HEK293T (cell line): ENCODE measurements at regions not wholly inside any gene's neighbourhood (a gene's known extent, or its start where the extent isn't known, plus 50 kb on each side); places are given as distances from the start of the nearest gene placed in this dataset.

Source experiments
- CTCF ChIA-PET: fragments of 350-600 bp; formaldehyde crosslinking; extraction: SDS; loops from one replicate; lab custom pipeline; 2021; ENCODE audit warnings: antibody characterized with exemption, inconsistent platforms; lab: Yijun Ruan, JAX
- POLR2A ChIA-PET: fragments of 350-600 bp; formaldehyde crosslinking; extraction: SDS; loops from one replicate; lab custom pipeline; 2020; ENCODE audit warnings: antibody characterized with exemption, inconsistent platforms; lab: Yijun Ruan, JAX
- DNase-seq: peaks from one replicate; pipeline ENCODE4 v3.0.0; 2012; ENCODE audit warnings: mixed read lengths; ENCODE audit errors: extremely low spot score
- ARNT ChIP-seq: fragments of 450-650 bp; IDR thresholded peaks from 2 replicates; pipeline ENCODE4 v1.6.1; 2017; ENCODE audit warnings: mild to moderate bottlenecking
- BHLHE40 ChIP-seq: fragments of 450-650 bp; IDR thresholded peaks from 2 replicates; pipeline ENCODE4 v1.6.1; 2016; ENCODE audit warnings: mild to moderate bottlenecking, moderate library complexity, borderline replicate concordance
- CTBP1 ChIP-seq: fragments of 450-650 bp; IDR thresholded peaks from 2 replicates; pipeline ENCODE4 v1.6.1; 2016; ENCODE audit warnings: borderline replicate concordance
- ELF4 ChIP-seq: fragments of 450-650 bp; IDR thresholded peaks from 2 replicates; pipeline ENCODE4 v1.6.1; 2017; ENCODE audit warnings: antibody characterized with exemption
- FOXA1 ChIP-seq: fragments of 450-650 bp; IDR thresholded peaks from 2 replicates; pipeline ENCODE4 v1.6.1; 2016; ENCODE audit warnings: mild to moderate bottlenecking
- FOXK2 ChIP-seq: fragments of 450-650 bp; IDR thresholded peaks from 2 replicates; pipeline ENCODE4 v1.6.1; 2016; ENCODE audit warnings: mild to moderate bottlenecking
- FOXM1 ChIP-seq: fragments of 450-650 bp; IDR thresholded peaks from 2 replicates; pipeline ENCODE4 v1.6.1; 2017; ENCODE audit warnings: mild to moderate bottlenecking, borderline replicate concordance
- HDGF ChIP-seq: fragments of 450-650 bp; IDR thresholded peaks from 2 replicates; pipeline ENCODE4 v1.6.1; 2017; ENCODE audit warnings: antibody characterized with exemption, borderline replicate concordance
- L3MBTL2 ChIP-seq: fragments of 450-650 bp; conservative IDR thresholded peaks from 2 replicates; pipeline ENCODE4 v1.6.1; 2016; ENCODE audit warnings: mild to moderate bottlenecking
- LEF1 ChIP-seq: fragments of 450-650 bp; IDR thresholded peaks from 2 replicates; pipeline ENCODE4 v1.6.1; 2017; ENCODE audit warnings: mild to moderate bottlenecking, borderline replicate concordance
- NFRKB ChIP-seq: fragments of 450-650 bp; IDR thresholded peaks from 2 replicates; pipeline ENCODE4 v1.6.1; 2016; ENCODE audit warnings: mild to moderate bottlenecking, moderate library complexity
- PKNOX1 ChIP-seq: fragments of 450-650 bp; IDR thresholded peaks from 2 replicates; pipeline ENCODE4 v1.6.1; 2016
- SP1 ChIP-seq: fragments of 450-650 bp; IDR thresholded peaks from 2 replicates; pipeline ENCODE4 v1.6.1; 2017
- SUZ12 ChIP-seq: fragments of 450-650 bp; IDR thresholded peaks from 2 replicates; pipeline ENCODE4 v1.6.1; 2016; ENCODE audit warnings: mild to moderate bottlenecking
- TARDBP ChIP-seq: fragments of 450-650 bp; IDR thresholded peaks from 2 replicates; pipeline ENCODE4 v1.6.1; 2016
- ZNF384 ChIP-seq: fragments of 450-650 bp; IDR thresholded peaks from 2 replicates; pipeline ENCODE4 v1.6.1; 2016

- no peak for DNase-seq
- ChIA-PET CTCF (no interaction called here), POLR2A (no interaction called here)
- TF ChIP-seq TARDBP (no peak), FOXM1 (no peak), SUZ12 (no peak), PKNOX1 (no peak), SP1 (no peak), ZNF384 (no peak), ARNT (no peak), ELF4 (no peak), NFRKB (no peak), LEF1 (no peak), BHLHE40 (no peak), HDGF (no peak), FOXK2 (no peak), L3MBTL2 (no peak), FOXA1 (no peak)
Observed at GRCh38 chr9:119727988-119728387, 358.8 kb upstream of the BRINP1 start.

GRCh38 chr9:119726035-119726434, 356.8 kb upstream of the BRINP1 start:
- TF ChIP-seq ELF4: no peak
- TF ChIP-seq FOXK2: no peak
- TF ChIP-seq PKNOX1: no peak
- no peak for TF ChIP-seq SUZ12
- POLR2A ChIA-PET: no interaction called here
- CTCF ChIA-PET: no interaction called here
- no peak for DNase-seq

DNA sequence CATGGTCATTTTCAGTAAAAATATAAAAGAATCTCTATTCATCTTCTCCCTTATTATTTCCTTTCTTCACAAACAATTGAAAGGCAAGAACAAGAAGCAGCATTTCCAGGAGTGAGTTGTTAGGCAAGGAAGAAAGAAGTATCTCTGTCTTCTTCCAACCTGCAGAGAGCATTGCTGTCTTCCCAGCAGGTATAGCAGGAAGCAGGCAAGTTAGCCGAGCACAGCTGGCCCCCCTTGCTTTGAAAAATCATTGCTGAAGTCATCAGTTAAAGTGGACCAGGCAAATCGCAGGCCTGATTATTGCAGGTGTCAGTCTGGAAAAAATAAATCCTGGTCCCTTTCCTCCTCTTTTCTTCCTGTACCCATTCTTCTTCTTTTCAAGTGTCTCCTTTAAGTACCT, 353.1 kb upstream of the BRINP1 start:
- POLR2A ChIA-PET: no interaction called here
- CTCF ChIA-PET: no interaction called here
- no peak for TF ChIP-seq HDGF
- TF ChIP-seq PKNOX1: no peak
- no peak for TF ChIP-seq SP1
- TF ChIP-seq FOXK2: no peak
- TF ChIP-seq NFRKB: no peak
- no peak for DNase-seq

DNA sequence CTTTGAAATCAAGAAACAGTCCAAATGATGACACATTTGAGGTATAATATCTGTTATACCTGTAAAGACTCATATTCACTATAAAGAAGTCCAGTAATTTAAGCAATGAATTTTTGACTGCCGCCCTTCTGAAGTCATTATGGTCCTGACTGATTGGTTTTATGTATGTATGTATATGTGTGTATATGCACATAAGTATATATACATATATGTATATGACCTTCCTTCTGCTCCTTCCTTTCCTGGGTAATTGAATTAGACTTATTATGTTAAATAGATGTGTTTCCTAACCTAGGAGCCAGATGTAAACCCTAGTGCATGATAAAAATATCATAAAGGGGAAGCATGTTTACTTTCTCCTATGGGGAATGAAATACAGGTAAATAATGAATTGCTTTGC, 343.1 kb upstream of the BRINP1 start:
- CTCF ChIA-PET: no interaction called here
- POLR2A ChIA-PET: no interaction called here
- DNase-seq: no peak
- TF ChIP-seq LEF1 (no peak), SUZ12 (no peak), ARNT (no peak), ZNF384 (no peak), ELF4 (no peak), SP1 (no peak), FOXM1 (no peak), CTBP1 (no peak)

DNA sequence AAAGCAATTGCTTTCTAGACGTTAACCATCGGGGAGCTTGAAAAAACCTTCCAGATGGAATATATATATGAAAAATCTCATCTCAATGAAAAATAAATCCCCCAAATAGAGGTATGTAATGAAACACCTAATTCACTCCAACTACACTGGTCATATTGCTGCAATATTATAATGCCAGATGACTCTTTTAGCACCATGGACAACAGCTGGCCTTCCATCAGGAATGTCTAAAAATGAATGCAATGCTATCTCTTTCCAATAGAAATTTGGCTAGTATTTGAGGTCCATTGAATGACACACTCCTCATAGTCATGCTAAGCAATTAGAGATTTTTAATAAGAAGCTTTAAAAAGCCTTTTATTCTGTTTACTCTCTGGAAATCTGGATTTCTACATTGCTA, 340.2 kb upstream of the BRINP1 start:
- no peak for DNase-seq
- POLR2A ChIA-PET: no interaction called here
- TF ChIP-seq ZNF384 (no peak), FOXK2 (no peak), FOXM1 (no peak), SP1 (no peak), ARNT (no peak), HDGF (no peak), NFRKB (no peak), L3MBTL2 (no peak), TARDBP (no peak), CTBP1 (no peak), SUZ12 (no peak), BHLHE40 (no peak)
- CTCF ChIA-PET: no interaction called here

DNA sequence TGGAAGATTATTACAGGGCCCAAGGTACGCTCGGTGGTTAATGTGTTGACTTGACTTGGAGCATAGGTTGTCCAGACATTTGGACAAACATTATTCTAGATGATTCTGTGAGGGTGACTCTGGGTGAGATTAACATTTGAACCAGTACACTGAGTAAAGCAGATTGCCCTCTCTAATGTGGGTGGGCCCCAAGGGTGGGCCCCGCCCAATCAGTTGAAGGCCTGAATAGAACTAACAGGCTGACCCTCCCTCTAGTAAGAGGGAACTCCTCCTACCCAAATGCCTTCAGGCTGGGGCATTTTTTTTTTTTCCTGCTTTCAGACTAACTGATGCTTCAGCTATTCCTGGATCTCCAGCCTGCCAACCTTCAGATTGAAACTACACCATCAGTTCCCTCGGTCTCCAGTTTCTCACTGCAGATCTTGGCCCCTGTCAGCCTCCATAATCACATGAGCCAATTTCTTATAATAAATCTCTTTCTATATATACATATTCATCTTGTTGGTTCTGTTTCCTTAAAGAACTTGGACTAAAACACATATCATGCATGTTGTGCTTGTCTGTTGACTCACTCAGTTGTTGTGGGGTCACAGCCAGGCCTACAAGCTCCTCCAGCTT, 338.1 kb upstream of the BRINP1 start:
- CTCF ChIA-PET: no interaction called here
- no peak for DNase-seq
- POLR2A ChIA-PET: no interaction called here
- TF ChIP-seq SP1 (no peak), ELF4 (no peak), BHLHE40 (no peak), FOXM1 (no peak), LEF1 (no peak), ARNT (no peak), PKNOX1 (no peak), HDGF (no peak), FOXK2 (no peak), ZNF384 (no peak), NFRKB (no peak)
